Loucy (cell line): ENCODE measurements at regions not wholly inside any gene's neighbourhood (a gene's known extent, or its start where the extent isn't known, plus 50 kb on each side); places are given as distances from the start of the nearest gene placed in this dataset.

Experiments used
- EZH2phosphoT487 ChIP-seq: fragments of 200-600 bp; IDR thresholded peaks from 2 replicates; pipeline ENCODE4 v1.6.1; 2018; ENCODE audit warnings: antibody characterized with exemption, mild to moderate bottlenecking, moderate library complexity, borderline replicate concordance
- TF ChIP-seq, protein P1 (sequence below): fragments of 200-600 bp; sonication (generic); conservative IDR thresholded peaks from 2 replicates; pipeline ENCODE4 v1.5.1; 2014; ENCODE audit warnings: mild to moderate bottlenecking, antibody characterized with exemption, low read length

DNA sequence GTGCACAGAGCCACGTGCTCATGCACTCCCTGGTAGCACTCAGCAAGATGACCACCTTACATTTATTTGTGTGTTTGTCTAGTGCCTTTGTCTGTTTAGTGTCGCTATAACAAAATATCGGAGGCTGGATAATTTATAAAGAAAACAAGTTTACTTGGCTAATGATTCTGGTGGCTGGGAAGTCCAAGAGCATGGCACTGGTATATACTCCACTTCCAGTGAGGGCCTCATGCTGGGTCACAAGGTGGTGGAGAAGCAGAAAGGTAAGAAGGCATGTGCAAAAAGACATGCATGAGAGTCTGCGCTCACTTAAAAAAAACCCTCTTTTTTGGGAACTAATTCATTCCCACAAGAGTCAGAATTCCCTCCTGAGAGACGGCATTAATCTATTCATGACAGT lies 52.5 kb upstream of the BOD1 start:
- TF ChIP-seq, protein P1, sequence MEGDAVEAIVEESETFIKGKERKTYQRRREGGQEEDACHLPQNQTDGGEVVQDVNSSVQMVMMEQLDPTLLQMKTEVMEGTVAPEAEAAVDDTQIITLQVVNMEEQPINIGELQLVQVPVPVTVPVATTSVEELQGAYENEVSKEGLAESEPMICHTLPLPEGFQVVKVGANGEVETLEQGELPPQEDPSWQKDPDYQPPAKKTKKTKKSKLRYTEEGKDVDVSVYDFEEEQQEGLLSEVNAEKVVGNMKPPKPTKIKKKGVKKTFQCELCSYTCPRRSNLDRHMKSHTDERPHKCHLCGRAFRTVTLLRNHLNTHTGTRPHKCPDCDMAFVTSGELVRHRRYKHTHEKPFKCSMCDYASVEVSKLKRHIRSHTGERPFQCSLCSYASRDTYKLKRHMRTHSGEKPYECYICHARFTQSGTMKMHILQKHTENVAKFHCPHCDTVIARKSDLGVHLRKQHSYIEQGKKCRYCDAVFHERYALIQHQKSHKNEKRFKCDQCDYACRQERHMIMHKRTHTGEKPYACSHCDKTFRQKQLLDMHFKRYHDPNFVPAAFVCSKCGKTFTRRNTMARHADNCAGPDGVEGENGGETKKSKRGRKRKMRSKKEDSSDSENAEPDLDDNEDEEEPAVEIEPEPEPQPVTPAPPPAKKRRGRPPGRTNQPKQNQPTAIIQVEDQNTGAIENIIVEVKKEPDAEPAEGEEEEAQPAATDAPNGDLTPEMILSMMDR, result no peak
- no peak for TF ChIP-seq EZH2phosphoT487
